BLaER1 treated with 17β-estradiol and CSF1 and Interleukin-3, amounts not matched to agents 10 nM and 100 nM (cell line): ENCODE measurements at regions not wholly inside any gene's neighbourhood (a gene's known extent, or its start where the extent isn't known, plus 50 kb on each side); places are given as distances from the start of the nearest gene placed in this dataset.

Experiments
- H3K27ac ChIP-seq, 11 experiments: shearing (Covaris generic); formaldehyde crosslinking; 2 replicates each; pipeline ENCODE4 v1.8.1; 2022
- H3K27me3 ChIP-seq, 11 experiments: shearing (Covaris generic); formaldehyde crosslinking; 2 replicates each; pipeline ENCODE4 v1.8.1; 2022
- H3K36me3 ChIP-seq, 11 experiments: shearing (Covaris generic); formaldehyde crosslinking; 2 replicates each; pipeline ENCODE4 v1.8.1; 2022
- H3K4me1 ChIP-seq, 10 experiments: shearing (Covaris generic); formaldehyde crosslinking; 2 replicates each; pipeline ENCODE4 v1.8.1; 2022
- H3K4me2 ChIP-seq, 11 experiments: shearing (Covaris generic); formaldehyde crosslinking; 2 replicates each; pipeline ENCODE4 v1.8.1; 2022
- H3K4me3 ChIP-seq, 10 experiments: shearing (Covaris generic); formaldehyde crosslinking; 2 replicates each; pipeline ENCODE4 v1.8.1; 2022
- H3K9ac ChIP-seq, 11 experiments: shearing (Covaris generic); formaldehyde crosslinking; 2 replicates each; pipeline ENCODE4 v1.8.1; 2022
- H3K9me3 ChIP-seq, 11 experiments: shearing (Covaris generic); formaldehyde crosslinking; replicated peaks in 1 of 11; 2 replicates each; pipeline ENCODE4 v1.8.1; 2022
- H4K20me1 ChIP-seq, 11 experiments: shearing (Covaris generic); formaldehyde crosslinking; 2 replicates each; pipeline ENCODE4 v1.8.1; 2022
- Cebpa-rat ChIP-seq, 11 experiments: shearing (Covaris generic); IDR thresholded peaks; 2 replicates each; pipeline ENCODE4 v1.8.1; 2022

DNA sequence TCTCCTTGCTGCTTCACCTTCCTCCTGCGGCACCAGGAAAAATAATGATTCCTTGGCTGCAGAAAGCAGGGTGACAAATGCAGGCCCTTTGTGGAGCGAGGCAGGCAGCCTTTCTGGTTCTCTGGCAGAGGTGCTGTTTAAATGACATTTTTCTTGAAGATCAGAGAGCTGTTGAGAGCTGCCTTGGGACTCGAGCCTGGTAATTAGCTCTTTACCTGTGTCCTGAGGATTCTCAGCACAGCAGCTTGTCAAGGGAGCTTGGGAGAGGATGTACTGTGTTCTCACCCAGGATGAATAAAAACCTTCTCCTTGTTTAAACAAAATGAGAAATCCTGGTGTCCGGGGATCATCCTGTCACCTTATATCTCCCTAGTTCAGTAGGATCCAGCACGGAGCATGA is 204.0 kb downstream of the AACS start:
- no peak overlapping the region for H3K9ac ChIP-seq
- H3K27me3 ChIP-seq, result no peaks in the 10 kb centered on the region
- no peaks in the 10 kb centered on the region for H3K4me1 ChIP-seq
- TF ChIP-seq Cebpa-rat (IDR thresholded peaks at IDR 0.05), result no peak
- H3K36me3 ChIP-seq, result no peaks in the 10 kb centered on the region
- peaks cover 0 to under 1% (median 0%) of the 10 kb centered on the region in 11 experiments; a peak in 1 of 22 replicates for H3K9me3 ChIP-seq
- no peaks in the 10 kb centered on the region for H4K20me1 ChIP-seq
- no peak overlapping the region for H3K4me3 ChIP-seq
- no peak overlapping the region for H3K4me2 ChIP-seq
- H3K27ac ChIP-seq, result no peak overlapping the region

- H3K9me3 ChIP-seq, result no peaks in the 10 kb centered on the region
- no peak overlapping the region for H3K4me2 ChIP-seq
- no peak overlapping the region for H3K4me3 ChIP-seq
- no peaks in the 10 kb centered on the region for H3K27me3 ChIP-seq
- no peak for TF ChIP-seq Cebpa-rat (IDR thresholded peaks at IDR 0.05)
- H3K9ac ChIP-seq, result no peak overlapping the region
- no peaks in the 10 kb centered on the region for H4K20me1 ChIP-seq
- no peak overlapping the region for H3K27ac ChIP-seq
- H3K36me3 ChIP-seq, result no peaks in the 10 kb centered on the region
- no peaks in the 10 kb centered on the region for H3K4me1 ChIP-seq
Observed at GRCh38 chr12:125271892-125272291, 206.7 kb downstream of the AACS start.

DNA sequence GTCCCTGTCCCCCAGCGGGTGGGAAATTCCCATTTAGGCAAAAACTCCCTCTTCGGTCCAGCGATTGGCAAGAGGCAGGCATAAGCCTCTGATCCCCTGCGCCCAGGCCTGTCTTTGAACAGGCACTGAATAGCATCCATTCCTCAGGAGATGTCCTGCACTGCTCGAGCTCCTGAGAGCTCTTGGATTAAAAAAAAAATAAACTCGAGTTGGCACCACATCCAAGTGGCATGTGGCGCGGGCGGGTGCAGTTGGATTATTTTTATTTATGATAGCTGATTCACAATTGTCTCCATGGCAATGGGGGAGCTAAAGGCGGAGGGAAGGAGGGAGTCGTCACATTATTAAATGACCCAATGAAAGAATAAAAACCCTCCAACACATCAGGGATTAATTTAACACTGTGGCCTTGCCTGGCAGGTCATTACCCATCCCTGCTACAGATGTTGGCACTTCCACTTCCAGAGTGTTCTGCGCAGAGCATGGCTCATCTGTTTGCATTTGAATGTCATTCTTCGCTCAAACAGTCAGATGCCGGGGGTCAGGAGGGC is 207.2 kb downstream of the AACS start:
- Histone ChIP-seq H3K27ac (no peak overlapping the region), H4K20me1 (no peaks in the 10 kb centered on the region), H3K4me1 (no peaks in the 10 kb centered on the region), H3K36me3 (no peaks in the 10 kb centered on the region), H3K27me3 (no peaks in the 10 kb centered on the region), H3K4me3 (no peak overlapping the region), H3K9me3 (no peaks in the 10 kb centered on the region), H3K9ac (no peak overlapping the region), H3K4me2 (no peak overlapping the region)
- TF ChIP-seq Cebpa-rat (IDR thresholded peaks at IDR 0.05), result no peak

DNA sequence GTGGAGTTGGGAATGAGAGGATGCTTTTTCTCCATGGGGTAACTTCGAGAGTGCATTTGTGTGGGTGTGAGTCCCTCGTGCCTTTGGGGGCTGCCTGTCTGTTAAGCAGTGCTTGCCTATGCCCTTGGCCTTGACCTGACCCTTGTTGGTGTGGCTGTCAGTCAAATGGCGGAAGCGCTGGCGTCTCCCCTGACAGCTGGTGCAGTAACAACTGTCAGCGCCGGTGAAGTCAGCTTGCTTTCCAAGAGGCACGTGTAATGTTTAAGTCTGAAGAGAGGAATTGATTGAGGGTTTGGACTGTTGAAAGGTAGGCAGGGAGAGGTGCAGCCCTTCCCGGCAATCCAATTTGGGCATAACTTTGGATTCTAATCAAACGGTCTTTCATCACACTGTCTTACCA is 211.3 kb downstream of the AACS start:
- no peak for TF ChIP-seq Cebpa-rat (IDR thresholded peaks at IDR 0.05)

GRCh38 chr12:125280482-125281377 is 215.5 kb downstream of the AACS start:
- Histone ChIP-seq H4K20me1 (no peaks in the 10 kb centered on the region), H3K36me3 (no peaks in the 10 kb centered on the region), H3K27ac (no peak overlapping the region), H3K9me3 (peaks cover 0 to 7% (median 0%) of the 10 kb centered on the region in 11 experiments; a peak in 1 of 22 replicates), H3K4me1 (no peaks in the 10 kb centered on the region), H3K27me3 (no peaks in the 10 kb centered on the region), H3K4me2 (no peak overlapping the region), H3K9ac (no peak overlapping the region), H3K4me3 (no peak overlapping the region)
- no peak for TF ChIP-seq Cebpa-rat (IDR thresholded peaks at IDR 0.05)

More for the DNA sequence above, 211.3 kb downstream of the AACS start:
- Histone ChIP-seq H4K20me1 (no peaks in the 10 kb centered on the region), H3K4me2 (no peak overlapping the region), H3K36me3 (no peaks in the 10 kb centered on the region), H3K9ac (no peak overlapping the region), H3K27me3 (no peaks in the 10 kb centered on the region), H3K4me3 (no peak overlapping the region), H3K4me1 (no peaks in the 10 kb centered on the region), H3K27ac (no peak overlapping the region), H3K9me3 (peaks cover 0 to 7% (median 0%) of the 10 kb centered on the region in 11 experiments; a peak in 1 of 22 replicates)

GRCh38 chr12:125282921-125283320 is 217.7 kb downstream of the AACS start:
- no peaks in the 10 kb centered on the region for H3K27me3 ChIP-seq
- no peak overlapping the region for H3K4me3 ChIP-seq
- no peaks in the 10 kb centered on the region for H3K36me3 ChIP-seq
- no peak overlapping the region for H3K27ac ChIP-seq
- peaks cover 0 to 7% (median 0%) of the 10 kb centered on the region in 11 experiments; a peak in 1 of 22 replicates for H3K9me3 ChIP-seq
- H3K9ac ChIP-seq, result no peak overlapping the region
- H3K4me2 ChIP-seq, result no peak overlapping the region
- no peaks in the 10 kb centered on the region for H4K20me1 ChIP-seq
- no peak for TF ChIP-seq Cebpa-rat (IDR thresholded peaks at IDR 0.05)
- H3K4me1 ChIP-seq, result no peaks in the 10 kb centered on the region

GRCh38 chr12:125283521-125283920 is 218.3 kb downstream of the AACS start:
- no peaks in the 10 kb centered on the region for H3K36me3 ChIP-seq
- no peak for TF ChIP-seq Cebpa-rat (IDR thresholded peaks at IDR 0.05)
- H3K9ac ChIP-seq, result no peak overlapping the region
- H3K4me3 ChIP-seq, result no peak overlapping the region
- H3K4me2 ChIP-seq, result no peak overlapping the region
- H3K9me3 ChIP-seq, result peaks cover 0 to 7% (median 0%) of the 10 kb centered on the region in 11 experiments; a peak in 1 of 22 replicates
- H3K27ac ChIP-seq, result no peak overlapping the region
- no peaks in the 10 kb centered on the region for H4K20me1 ChIP-seq
- H3K4me1 ChIP-seq, result no peaks in the 10 kb centered on the region
- H3K27me3 ChIP-seq, result no peaks in the 10 kb centered on the region

DNA sequence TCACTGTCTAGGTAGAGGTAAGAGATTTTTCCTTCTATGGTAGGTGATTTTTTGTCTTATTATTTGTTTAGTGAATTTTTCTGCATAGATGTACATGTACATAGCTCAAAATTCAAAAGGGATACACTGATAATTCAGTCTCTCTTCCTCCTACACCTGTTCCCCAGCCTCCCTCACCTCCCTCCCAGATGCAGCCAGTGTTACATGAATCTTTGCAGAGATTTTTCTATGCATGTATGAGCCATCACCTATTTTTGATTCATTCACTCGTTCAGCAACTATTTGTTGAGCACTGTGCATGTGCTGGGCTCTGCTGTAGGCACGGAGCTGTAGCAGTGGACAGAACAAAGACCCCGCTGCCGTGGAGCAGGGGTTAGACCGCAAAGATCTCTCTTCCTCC is 218.9 kb downstream of the AACS start:
- no peak for TF ChIP-seq Cebpa-rat (IDR thresholded peaks at IDR 0.05)
- Histone ChIP-seq H3K9me3 (peaks cover 0 to 5% (median 0%) of the 10 kb centered on the region in 11 experiments; a peak in 1 of 22 replicates), H3K9ac (no peak overlapping the region), H3K4me2 (no peak overlapping the region), H3K36me3 (no peaks in the 10 kb centered on the region), H3K27ac (no peak overlapping the region), H3K4me1 (no peaks in the 10 kb centered on the region), H3K4me3 (no peak overlapping the region), H4K20me1 (no peaks in the 10 kb centered on the region), H3K27me3 (no peaks in the 10 kb centered on the region)

DNA sequence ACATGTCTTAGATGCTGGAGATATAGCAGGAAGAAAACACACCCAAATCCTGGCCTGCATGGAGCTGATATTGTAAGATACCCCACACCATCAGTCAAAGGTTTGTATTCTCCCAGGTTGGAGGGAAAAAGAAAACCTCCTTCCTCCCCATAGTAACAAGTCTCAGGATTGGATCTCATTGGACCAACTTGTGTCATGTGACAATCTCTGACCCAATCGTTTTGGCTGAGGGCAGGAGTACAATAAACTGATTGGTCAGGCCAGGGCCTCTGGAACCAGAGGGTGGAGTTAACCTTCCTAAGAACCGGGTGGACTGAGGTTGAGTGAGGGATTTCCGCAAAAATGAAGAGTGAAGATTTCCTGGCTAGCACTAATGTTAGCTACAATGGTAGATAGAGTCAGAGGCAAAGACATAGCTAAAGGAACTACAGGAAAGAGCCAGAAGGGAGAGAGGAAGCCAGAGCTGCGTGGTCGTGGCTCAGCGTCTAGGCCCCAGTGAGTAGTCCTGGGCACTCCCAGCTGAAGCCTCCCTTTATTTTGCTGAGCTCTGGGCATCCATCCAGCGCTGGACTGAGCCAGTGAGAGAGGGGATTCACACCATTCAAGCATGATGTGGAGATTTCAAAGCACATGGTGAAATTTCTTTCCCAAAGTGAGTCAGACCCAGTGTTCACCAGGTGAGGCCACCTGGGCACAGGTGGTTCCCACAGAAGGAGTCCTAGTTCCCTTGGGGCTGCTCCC is 219.9 kb downstream of the AACS start:
- no peak overlapping the region for H3K27ac ChIP-seq
- no peaks in the 10 kb centered on the region for H3K27me3 ChIP-seq
- H3K36me3 ChIP-seq, result no peaks in the 10 kb centered on the region
- no peak overlapping the region for H3K4me2 ChIP-seq
- no peaks in the 10 kb centered on the region for H3K4me1 ChIP-seq
- H3K9me3 ChIP-seq, result no peaks in the 10 kb centered on the region
- no peak overlapping the region for H3K9ac ChIP-seq
- no peak for TF ChIP-seq Cebpa-rat (IDR thresholded peaks at IDR 0.05)
- H3K4me3 ChIP-seq, result no peak overlapping the region
- no peaks in the 10 kb centered on the region for H4K20me1 ChIP-seq
